ENCODE measurements at regions not wholly inside any gene's neighbourhood (a gene's known extent, or its start where the extent isn't known, plus 50 kb on each side); places are given as distances from the start of the nearest gene placed in this dataset.

GRCh38 chr1:107000902-107001301 lies 55.6 kb upstream of the PRMT6 start:
- H3K27ac Mint-ChIP-seq: no peak overlapping the region
- TF ChIP-seq, protein P1, sequence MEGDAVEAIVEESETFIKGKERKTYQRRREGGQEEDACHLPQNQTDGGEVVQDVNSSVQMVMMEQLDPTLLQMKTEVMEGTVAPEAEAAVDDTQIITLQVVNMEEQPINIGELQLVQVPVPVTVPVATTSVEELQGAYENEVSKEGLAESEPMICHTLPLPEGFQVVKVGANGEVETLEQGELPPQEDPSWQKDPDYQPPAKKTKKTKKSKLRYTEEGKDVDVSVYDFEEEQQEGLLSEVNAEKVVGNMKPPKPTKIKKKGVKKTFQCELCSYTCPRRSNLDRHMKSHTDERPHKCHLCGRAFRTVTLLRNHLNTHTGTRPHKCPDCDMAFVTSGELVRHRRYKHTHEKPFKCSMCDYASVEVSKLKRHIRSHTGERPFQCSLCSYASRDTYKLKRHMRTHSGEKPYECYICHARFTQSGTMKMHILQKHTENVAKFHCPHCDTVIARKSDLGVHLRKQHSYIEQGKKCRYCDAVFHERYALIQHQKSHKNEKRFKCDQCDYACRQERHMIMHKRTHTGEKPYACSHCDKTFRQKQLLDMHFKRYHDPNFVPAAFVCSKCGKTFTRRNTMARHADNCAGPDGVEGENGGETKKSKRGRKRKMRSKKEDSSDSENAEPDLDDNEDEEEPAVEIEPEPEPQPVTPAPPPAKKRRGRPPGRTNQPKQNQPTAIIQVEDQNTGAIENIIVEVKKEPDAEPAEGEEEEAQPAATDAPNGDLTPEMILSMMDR (IDR thresholded peaks at IDR 0.05; ENCODE audit: unreplicated experiment): no peak
- DNase-seq (ENCODE audit: low spot score, unreplicated experiment): no peak
- no peaks in the 10 kb centered on the region for H3K27me3 Mint-ChIP-seq
- H3K4me1 Mint-ChIP-seq (ENCODE audit: low read depth): no peaks in the 10 kb centered on the region
- H3K9me3 Mint-ChIP-seq (ENCODE audit: low read depth): no peaks in the 10 kb centered on the region
- no peak overlapping the region for H3K4me3 Mint-ChIP-seq (ENCODE audit: low read depth)
- H3K36me3 Mint-ChIP-seq (ENCODE audit: insufficient read depth): no peaks in the 10 kb centered on the region

GRCh38 chr1:107003972-107004371 lies 52.5 kb upstream of the PRMT6 start:
- DNase-seq (ENCODE audit: low spot score, unreplicated experiment): no peak
- Mint-ChIP-seq H3K27me3 (no peaks in the 10 kb centered on the region), H3K9me3 (ENCODE audit: low read depth) (no peaks in the 10 kb centered on the region), H3K27ac (no peak overlapping the region), H3K4me3 (ENCODE audit: low read depth) (no peak overlapping the region), H3K4me1 (ENCODE audit: low read depth) (no peaks in the 10 kb centered on the region), H3K36me3 (ENCODE audit: insufficient read depth) (no peaks in the 10 kb centered on the region)
- TF ChIP-seq, protein P1 (IDR thresholded peaks at IDR 0.05; ENCODE audit: unreplicated experiment): no peak

- Mint-ChIP-seq H3K27me3 (no peaks in the 10 kb centered on the region), H3K36me3 (ENCODE audit: insufficient read depth) (no peaks in the 10 kb centered on the region), H3K4me3 (ENCODE audit: low read depth) (no peak overlapping the region), H3K4me1 (ENCODE audit: low read depth) (no peaks in the 10 kb centered on the region), H3K9me3 (ENCODE audit: low read depth) (no peaks in the 10 kb centered on the region), H3K27ac (no peak overlapping the region)
- TF ChIP-seq, protein P1 (IDR thresholded peaks at IDR 0.05; ENCODE audit: unreplicated experiment): no peak
- no peak for DNase-seq (ENCODE audit: low spot score, unreplicated experiment)
Observed at GRCh38 chr1:107004421-107004820, 52.1 kb upstream of the PRMT6 start.

Measured in progenitor cell of endocrine pancreas (in vitro differentiated cells).